Omental fat pad (tissue), 3 donors: ENCODE measurements at regions not wholly inside any gene's neighbourhood (a gene's known extent, or its start where the extent isn't known, plus 50 kb on each side); places are given as distances from the start of the nearest gene placed in this dataset.

Experiments
- ATAC-seq: fragments of 150-250 bp; one replicate; pipeline ENCODE4 v1.9.1; 2016; ENCODE audit warnings: mild to moderate bottlenecking, moderate library complexity; ENCODE audit not compliant: low FRiP score
- DNase-seq: peaks from one replicate; pipeline ENCODE4 v3.0.0-alpha.2; 2019; ENCODE audit warnings: low spot score
- TF ChIP-seq, protein P1 (sequence below), 3 donors: fragments of 450-650 bp; IDR thresholded peaks; one replicate each; pipeline ENCODE4 v1.5.1; 2016 to 2017; ENCODE audit warnings: antibody characterized with exemption in 3 of 3, mild to moderate bottlenecking in 3 of 3, moderate library complexity in 2 of 3

DNA sequence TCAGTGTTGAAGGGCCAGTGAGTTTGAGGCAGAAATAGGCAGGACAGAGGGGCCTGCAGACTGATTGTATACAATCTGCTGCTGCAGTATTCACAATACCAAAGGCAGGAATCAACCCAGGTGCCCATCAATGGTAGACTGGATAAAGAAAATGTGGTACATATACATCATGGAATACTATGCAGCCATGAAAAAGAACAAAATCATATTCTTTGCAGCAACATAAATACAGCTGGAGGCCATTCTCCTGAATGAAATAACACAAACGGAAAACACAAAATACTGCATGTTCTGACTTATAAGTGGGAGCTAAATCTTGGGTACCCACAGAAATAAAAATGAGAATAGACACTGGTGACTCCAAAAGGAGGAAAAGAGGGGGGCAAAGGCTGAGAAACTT lies 485.1 kb downstream of the XYLT1 start:
- ATAC-seq (no peak), DNase-seq (no peak)
- TF ChIP-seq, protein P1, sequence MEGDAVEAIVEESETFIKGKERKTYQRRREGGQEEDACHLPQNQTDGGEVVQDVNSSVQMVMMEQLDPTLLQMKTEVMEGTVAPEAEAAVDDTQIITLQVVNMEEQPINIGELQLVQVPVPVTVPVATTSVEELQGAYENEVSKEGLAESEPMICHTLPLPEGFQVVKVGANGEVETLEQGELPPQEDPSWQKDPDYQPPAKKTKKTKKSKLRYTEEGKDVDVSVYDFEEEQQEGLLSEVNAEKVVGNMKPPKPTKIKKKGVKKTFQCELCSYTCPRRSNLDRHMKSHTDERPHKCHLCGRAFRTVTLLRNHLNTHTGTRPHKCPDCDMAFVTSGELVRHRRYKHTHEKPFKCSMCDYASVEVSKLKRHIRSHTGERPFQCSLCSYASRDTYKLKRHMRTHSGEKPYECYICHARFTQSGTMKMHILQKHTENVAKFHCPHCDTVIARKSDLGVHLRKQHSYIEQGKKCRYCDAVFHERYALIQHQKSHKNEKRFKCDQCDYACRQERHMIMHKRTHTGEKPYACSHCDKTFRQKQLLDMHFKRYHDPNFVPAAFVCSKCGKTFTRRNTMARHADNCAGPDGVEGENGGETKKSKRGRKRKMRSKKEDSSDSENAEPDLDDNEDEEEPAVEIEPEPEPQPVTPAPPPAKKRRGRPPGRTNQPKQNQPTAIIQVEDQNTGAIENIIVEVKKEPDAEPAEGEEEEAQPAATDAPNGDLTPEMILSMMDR (IDR thresholded peaks at IDR 0.05): no peak

DNA sequence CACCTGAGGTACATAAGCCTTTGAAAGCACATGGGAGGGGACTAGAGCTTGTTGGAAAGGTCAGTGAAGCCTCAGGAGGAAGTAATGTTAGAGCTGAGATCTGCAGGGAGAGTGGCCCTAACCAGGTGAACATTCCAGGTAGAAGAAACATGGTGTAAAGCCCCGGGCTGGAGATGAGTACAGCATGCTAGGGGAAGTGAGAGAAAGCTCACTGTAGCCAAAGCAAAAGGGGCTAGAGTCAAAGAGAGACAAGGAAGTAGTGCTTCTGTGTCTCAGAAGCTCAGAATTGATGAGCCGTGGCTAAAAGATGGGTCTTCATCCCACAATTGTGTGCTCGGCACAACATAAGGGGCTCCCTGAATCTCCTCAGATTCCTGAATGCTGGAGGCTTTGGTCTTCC lies 481.8 kb downstream of the XYLT1 start:
- DNase-seq (no peak), ATAC-seq (no peak)
- TF ChIP-seq, protein P1 (IDR thresholded peaks at IDR 0.05): no peak

DNA sequence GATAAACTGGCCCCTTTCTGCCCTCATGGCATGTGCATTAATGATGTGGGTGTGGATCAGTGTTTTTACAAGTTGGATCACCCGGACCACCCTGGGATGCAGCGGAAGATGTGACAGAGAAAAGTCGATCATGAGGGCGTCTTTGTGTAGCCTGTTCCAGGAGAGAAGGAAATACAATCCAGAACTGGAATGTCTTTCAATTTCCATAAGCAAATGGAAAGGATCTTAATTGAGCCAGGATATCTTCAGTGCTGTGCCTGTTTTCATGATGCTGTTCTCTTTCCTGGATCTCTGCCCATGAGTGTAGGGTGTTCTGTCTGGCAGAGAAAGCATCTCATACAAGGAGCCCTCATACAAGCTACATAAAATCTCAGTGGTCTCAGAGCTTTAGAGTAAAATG lies 481.4 kb downstream of the XYLT1 start:
- TF ChIP-seq, protein P1 (IDR thresholded peaks at IDR 0.05): no peak
- ATAC-seq: no peak
- no peak for DNase-seq

DNA sequence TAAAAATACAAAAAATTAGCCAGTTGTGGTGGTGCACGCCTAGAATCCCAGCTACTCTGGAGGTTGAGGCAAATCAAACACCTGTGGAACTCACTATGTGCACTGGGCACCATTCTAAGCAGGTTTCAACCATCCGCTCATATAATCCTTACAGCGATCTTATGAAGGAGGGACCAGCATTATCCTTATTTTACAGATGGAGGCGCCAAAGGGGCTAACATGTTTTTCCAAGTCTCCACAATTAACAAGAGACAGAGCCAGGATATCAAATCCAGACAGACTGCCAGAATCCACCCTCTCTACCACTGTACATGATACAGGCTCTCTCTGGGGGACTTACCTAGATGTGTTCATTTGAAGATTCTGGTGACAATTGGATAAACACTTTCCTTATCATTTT lies 479.0 kb downstream of the XYLT1 start:
- DNase-seq: no peak
- TF ChIP-seq, protein P1 (IDR thresholded peaks at IDR 0.05): no peak
- no peak for ATAC-seq

DNA sequence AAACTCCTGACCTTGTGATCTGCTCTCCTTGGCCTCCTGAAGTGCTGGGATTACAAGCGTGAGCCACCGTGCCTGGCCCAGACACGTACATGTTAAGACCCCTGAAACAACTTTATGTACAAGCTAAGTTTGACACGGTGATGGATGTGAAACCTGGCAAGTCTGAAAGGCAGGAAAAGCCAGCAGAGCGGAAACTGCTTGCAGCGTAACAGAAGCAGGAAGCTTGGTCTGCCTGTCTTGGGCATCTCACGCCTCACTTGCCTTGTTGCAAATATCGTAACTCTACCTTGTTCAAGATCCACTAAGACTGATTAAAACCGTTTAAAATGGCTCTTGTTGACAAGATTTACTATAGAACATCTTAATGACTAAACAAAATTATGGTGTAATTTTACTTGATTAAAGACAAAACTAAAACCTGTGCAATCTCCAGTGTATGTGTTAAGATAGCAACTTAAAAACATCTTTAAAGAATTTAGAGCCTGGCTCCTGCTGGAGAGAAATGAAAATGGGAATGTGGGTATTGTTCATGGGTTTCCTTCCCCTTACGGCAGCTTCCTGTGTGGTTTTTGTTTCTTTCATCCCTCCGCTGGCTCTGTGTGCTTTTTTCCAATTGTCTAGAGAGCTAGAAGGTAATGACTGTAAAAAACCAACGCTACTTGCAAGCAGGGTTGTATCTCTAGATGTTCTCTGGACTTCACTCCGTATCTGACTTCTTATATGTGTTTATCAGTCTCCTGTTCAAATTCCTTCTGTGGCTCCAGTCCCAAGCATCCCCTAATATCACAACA lies 477.6 kb downstream of the XYLT1 start:
- DNase-seq (no peak), ATAC-seq (no peak)
- TF ChIP-seq, protein P1 (IDR thresholded peaks at IDR 0.05): no peak

DNA sequence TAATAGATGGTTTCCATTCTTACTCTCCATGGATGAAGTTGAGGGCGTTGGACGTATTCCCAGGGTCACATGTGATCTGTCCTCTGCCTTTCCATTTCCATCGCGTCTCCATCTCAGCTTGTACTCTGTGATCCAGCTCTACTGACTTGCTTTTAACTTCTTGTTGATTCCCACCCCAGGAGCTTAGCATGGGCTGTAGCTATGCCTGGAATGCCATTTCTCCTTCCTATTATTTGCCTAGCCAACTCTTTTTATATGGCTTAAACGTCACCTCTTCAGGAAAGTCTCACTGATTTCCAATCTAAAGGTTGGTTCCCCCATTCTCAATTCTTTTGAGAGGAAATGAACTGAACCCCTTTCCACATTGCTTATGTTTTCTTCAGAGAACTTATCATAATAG lies 475.9 kb downstream of the XYLT1 start:
- DNase-seq (no peak), ATAC-seq (no peak)
- TF ChIP-seq, protein P1 (IDR thresholded peaks at IDR 0.05): no peak

DNA sequence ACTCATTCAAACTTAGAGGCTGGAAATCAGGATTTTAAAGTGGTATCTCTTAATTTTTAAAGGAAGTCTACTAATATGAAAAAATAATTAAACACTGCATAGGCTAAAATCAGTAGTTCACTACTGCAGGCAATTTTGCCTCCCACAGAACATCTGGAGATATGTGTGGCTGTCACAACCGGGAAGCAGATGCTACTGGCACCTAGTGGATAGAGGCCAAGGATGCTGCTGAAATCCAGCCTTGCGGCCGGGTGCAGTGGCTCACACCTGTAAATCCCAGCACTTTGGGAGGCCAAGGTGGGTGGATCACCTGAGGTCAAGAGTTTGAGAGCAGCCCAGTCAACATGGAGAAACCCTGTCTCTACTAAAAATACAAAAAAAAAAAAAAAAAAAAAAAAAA lies 473.9 kb downstream of the XYLT1 start:
- no peak for DNase-seq
- no peak for ATAC-seq
- TF ChIP-seq, protein P1 (IDR thresholded peaks at IDR 0.05): no peak
